ENCODE measurements at regions not wholly inside any gene's neighbourhood (a gene's known extent, or its start where the extent isn't known, plus 50 kb on each side); places are given as distances from the start of the nearest gene placed in this dataset.

- DNase-seq, result no peak
Observed at GRCh38 chr2:100222844-100223243, 80.5 kb upstream of the AFF3 start.

GRCh38 chr2:100218552-100218951, 76.2 kb upstream of the AFF3 start:
- DNase-seq, result no peak

GRCh38 chr2:100217323-100217722, 74.9 kb upstream of the AFF3 start:
- no peak for DNase-seq

- no peak for DNase-seq
Observed at GRCh38 chr2:100216015-100216414, 73.6 kb upstream of the AFF3 start.

- no peak for DNase-seq
Observed at GRCh38 chr2:100215371-100215770, 73.0 kb upstream of the AFF3 start.

GRCh38 chr2:100214265-100214971, 72.0 kb upstream of the AFF3 start:
- DNase-seq, result peak; percentile 70 to 75

- DNase-seq, result no peak
Observed at GRCh38 chr2:100213595-100213994, 71.2 kb upstream of the AFF3 start.

- DNase-seq, result no peak
Observed at GRCh38 chr2:100212850-100213249, 70.5 kb upstream of the AFF3 start.

GRCh38 chr2:100211521-100211920, 69.1 kb upstream of the AFF3 start:
- peak; percentile 50 to 61 for DNase-seq

- no peak for DNase-seq
Observed at GRCh38 chr2:100208141-100208770, 65.9 kb upstream of the AFF3 start.

GRCh38 chr2:100207411-100207885, 65.1 kb upstream of the AFF3 start:
- no peak for DNase-seq

- no peak for DNase-seq
Observed at GRCh38 chr2:100206731-100207255, 64.4 kb upstream of the AFF3 start.

GRCh38 chr2:100205174-100205573, 62.8 kb upstream of the AFF3 start:
- no peak for DNase-seq

- no peak for DNase-seq
Observed at GRCh38 chr2:100202567-100202966, 60.2 kb upstream of the AFF3 start.

- DNase-seq, result no peak
Observed at GRCh38 chr2:100200985-100201384, 58.6 kb upstream of the AFF3 start.

GRCh38 chr2:100199421-100199820, 57.0 kb upstream of the AFF3 start:
- DNase-seq, result no peak

GRCh38 chr2:100198461-100199230, 56.3 kb upstream of the AFF3 start:
- no peak for DNase-seq

GRCh38 chr2:100197631-100198153, 55.3 kb upstream of the AFF3 start:
- DNase-seq, result no peak

GRCh38 chr2:100196786-100197494, 54.5 kb upstream of the AFF3 start:
- DNase-seq, result no peak

GRCh38 chr2:100195942-100196341, 53.6 kb upstream of the AFF3 start:
- DNase-seq, result no peak

- no peak for DNase-seq
Observed at GRCh38 chr2:100194951-100195350, 52.6 kb upstream of the AFF3 start.

- no peak for DNase-seq
Observed at GRCh38 chr2:100193291-100193710, 50.9 kb upstream of the AFF3 start.

GRCh38 chr2:100192825-100193224, 50.4 kb upstream of the AFF3 start:
- no peak for DNase-seq

Measured in AML-193 (cell line).